GM18507 (cell line): ENCODE measurements at regions not wholly inside any gene's neighbourhood (a gene's known extent, or its start where the extent isn't known, plus 50 kb on each side); places are given as distances from the start of the nearest gene placed in this dataset.

ENCODE experiments used
- DNase-seq: peaks from one replicate; pipeline ENCODE4 v3.0.0; 2011; ENCODE audit warnings: low read depth; ENCODE audit not compliant: insufficient read length; ENCODE audit errors: extremely low spot score
- FAIRE-seq: peaks from 2 replicates; lab custom pipeline; 2011; peaks lifted over from hg19 to GRCh38; lab: Jason Lieb, UNC

GRCh38 chr6:115735610-115736009, 325.1 kb downstream of the FRK start:
- FAIRE-seq, result no peak
- DNase-seq, result no peak

- no peak for DNase-seq
- FAIRE-seq, result no peak
These were observed 327.3 kb downstream of the FRK start for GRCh38 chr6:115733426-115733825.

DNA sequence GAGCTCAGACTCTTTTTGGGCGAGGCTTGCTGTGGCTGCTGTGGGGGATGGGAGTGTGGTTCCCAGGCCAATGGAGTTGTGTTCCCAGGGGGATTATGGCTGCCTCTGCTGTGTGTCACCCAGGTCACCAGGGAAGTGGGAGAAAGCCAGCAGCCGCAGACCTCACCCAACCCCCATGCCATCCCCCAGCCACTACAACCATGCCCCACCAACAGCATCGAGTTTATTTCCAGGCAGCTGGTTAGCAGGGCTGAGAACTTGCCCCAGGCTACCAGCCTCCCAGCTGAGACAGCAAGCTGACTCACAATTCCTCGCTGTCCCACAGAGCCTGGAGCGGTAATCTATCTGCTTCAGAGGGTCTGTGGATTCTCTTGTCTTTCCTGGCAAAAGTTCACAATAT, 331.7 kb downstream of the FRK start:
- FAIRE-seq (no peak), DNase-seq (no peak)

DNA sequence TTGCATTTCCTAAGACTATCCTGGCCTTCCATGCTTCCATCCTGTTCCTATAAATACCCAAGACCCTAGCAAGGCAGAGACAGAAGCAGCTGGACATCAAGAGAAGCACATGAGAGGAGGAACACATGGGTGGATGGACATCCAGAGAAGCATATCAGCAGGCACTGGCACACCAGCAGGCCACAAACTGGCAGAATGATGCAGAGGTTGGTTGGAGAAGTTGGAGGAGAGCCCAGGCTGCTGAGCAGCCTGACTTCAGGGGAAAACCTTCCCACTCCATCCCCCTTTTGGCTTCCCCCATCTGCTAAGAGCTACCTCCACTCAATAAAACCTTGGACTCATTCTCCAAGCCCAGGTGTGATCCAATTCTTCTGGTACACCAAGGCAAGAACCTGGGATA, 332.5 kb downstream of the FRK start:
- DNase-seq (no peak), FAIRE-seq (no peak)

DNA sequence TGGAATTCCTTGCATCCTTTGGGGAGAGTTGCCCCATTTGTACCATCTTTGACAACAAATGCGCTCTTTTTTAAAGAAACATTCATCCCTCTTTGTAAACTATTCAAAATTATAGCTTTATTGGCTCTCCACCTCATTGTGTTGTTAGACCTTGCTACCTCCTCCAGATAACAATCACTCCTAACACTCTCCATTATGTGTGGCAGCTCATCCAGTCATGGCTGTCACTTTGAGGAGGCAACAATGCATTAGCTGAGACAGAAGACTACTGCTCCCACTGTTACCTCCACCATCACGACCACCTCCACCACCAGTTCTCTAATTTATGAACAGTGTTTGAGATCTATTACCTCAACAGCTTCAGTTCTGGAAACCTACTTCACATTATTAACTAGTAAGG, 339.1 kb downstream of the FRK start:
- DNase-seq, result no peak
- no peak for FAIRE-seq

GRCh38 chr6:115720900-115721299, 339.8 kb downstream of the FRK start:
- no peak for DNase-seq
- no peak for FAIRE-seq

GRCh38 chr6:115717472-115717871, 343.2 kb downstream of the FRK start:
- DNase-seq, result no peak
- FAIRE-seq, result no peak

DNA sequence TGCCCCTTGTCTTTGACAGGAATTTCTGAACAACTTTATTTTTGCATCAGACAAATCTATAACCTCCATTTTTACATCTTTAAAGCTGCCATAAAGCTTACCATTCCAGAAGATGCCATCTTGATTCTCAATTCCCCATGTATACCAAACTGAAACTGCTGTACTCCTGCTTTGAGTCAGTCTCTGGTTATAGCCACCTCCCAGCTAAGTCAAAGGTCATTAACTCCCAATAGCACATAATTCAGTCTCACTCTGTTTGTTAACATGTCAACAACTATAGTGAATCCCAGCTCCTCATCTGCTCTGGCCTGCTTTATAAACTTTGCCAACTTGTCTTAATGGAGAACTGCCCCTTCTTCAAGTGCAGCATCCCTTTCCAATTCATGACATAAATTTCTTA, 343.6 kb downstream of the FRK start:
- no peak for DNase-seq
- peak; percentile 62 for FAIRE-seq

GRCh38 chr6:115712291-115712961, 348.3 kb downstream of the FRK start:
- DNase-seq (no peak), FAIRE-seq (no peak)

DNA sequence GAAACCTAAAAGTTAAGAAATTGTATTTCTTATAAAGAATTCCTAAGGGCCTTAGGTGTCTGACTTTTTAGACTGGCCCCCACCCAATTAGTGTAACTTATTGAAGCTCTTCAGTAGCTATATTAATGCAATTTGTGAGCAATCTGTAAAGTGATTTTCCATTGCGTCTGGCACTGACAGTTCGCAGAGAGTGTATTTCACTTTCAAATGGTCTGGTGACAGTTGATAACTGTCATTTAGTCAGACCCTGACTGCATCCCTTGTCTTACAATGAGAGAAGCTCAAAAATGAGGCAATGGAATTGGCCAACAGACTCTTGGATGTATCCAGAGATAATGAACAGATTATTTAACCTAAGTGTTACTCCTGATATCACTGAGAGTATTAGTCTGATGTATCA, 351.8 kb downstream of the FRK start:
- DNase-seq (no peak), FAIRE-seq (no peak)

- DNase-seq (no peak), FAIRE-seq (no peak)
These were observed 353.7 kb downstream of the FRK start for GRCh38 chr6:115706981-115707380.

DNA sequence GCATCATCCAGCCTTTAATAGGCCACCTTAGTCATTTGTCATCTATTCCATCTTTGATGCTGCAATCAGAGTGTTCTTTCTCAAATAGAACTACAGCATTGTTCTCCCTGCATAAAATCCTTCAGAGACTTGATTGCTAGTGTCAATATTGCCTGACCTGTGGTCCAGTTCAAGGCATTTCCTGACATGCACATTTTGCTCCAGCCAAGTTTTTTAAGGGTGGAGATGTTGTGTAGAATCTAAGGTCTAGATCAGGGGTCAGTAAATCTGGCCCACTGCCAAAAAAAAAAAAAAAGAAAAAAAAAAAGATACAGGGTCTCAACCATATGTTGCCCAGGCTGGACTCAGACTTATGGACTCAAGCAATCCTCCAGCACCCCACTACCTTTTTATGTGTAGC, 354.4 kb downstream of the FRK start:
- DNase-seq, result no peak

DNA sequence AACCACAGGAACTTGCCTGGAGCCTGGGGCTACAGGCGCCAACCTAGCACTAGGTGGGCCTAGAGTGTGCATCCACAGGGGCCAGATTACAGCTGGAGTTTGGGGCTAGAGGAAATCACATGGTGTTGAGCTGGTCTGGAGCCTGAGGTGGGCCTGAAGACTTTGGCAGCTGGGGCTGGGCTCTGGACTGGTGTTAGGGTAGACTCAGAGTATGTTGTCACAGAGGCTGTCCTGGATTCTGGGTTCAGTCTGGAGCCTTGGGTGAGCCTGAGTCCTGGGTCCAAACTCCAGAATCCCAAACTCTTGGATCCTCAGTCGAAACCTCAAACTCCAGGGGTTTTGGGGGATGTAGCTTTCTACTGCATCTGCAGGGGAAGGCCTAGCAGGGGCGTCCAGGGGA, 356.7 kb downstream of the FRK start:
- FAIRE-seq, result no peak
- DNase-seq, result no peak

More for the DNA sequence above, 354.4 kb downstream of the FRK start:
- no peak for FAIRE-seq

GRCh38 chr6:115691433-115691832, 369.3 kb downstream of the FRK start:
- no peak for FAIRE-seq
- DNase-seq, result no peak

DNA sequence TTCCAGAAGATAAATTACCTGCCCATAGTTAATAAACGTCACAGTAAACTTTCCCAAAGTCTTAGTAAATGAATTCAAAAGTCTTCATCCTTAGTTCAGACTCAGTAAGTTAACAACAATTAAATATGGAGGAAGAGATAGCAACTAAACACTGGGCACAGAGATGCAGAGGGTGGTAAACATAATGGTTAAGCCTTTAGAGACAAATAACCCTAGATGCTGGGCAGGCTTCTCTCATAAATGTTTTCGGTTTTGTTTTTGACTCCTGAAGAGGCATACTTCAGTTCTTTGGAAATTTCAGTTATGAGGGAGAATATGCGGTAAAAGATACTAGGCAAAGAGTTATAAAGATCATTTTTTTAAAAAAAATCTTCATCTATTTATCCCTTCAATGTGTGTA, 369.8 kb downstream of the FRK start:
- no peak for DNase-seq
- FAIRE-seq, result no peak

- FAIRE-seq (no peak), DNase-seq (no peak)
These were observed 378.5 kb downstream of the FRK start for GRCh38 chr6:115681978-115682775.

DNA sequence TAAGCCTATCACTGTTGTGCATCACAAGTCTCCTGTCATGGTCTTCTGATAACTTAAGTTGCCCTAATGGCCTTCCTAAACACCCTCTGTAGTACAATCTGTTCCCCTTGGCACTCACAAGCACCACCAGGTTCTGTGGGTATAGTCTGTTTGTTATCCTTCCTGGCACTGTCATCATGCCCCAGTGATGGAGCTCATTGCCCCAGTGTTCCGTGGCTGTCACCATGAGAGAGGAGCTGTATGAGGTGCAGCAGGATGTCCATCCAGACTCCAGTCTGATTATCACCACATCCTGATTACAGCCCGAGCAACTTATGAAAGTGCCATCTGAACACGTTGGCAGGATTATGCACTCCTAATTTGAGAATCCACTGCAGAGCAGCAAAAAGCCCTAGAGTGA, 380.1 kb downstream of the FRK start:
- DNase-seq, result no peak
- no peak for FAIRE-seq

GRCh38 chr6:115677198-115677597, 383.5 kb downstream of the FRK start:
- no peak for FAIRE-seq
- no peak for DNase-seq

- FAIRE-seq, result no peak
These were observed 385.2 kb downstream of the FRK start for GRCh38 chr6:115675443-115675842.

DNA sequence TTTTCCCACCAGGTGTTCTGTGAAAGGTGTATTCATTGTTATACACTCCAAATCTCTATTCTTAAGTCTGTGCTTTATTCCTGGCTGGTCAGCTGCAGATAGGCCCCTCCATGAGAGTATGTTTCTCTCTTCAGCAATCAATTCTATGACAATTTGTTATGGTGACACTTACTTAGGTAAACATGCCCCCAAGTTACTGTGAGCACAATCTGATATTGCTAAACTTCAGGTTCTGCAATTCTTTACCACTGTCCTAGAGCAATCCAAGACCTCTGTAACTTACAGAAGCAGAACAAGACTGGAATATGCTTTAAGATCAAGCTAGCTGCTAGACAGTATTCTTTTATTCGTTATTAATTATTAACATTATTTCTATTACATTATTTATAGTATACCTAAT, 391.9 kb downstream of the FRK start:
- no peak for FAIRE-seq
- no peak for DNase-seq

More at GRCh38 chr6:115675443-115675842, 385.2 kb downstream of the FRK start:
- DNase-seq, result no peak

DNA sequence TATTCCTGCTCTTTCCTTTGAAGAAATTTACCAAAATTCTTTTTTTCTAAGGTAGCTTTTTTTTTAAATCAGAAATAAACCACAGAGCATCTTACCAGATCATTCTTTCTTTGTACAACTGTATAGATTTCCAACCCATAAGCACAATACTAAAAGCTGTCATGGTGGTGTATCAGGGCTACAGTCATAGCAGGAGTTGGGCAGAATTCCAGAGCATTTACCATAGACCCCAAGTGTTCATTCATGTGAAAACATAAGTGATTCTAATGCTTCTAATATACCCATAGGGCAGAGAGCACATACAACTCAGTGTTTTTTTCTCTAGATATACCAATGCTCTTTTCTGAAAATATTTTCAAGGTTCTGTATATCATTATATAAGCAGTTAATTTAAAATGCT, 392.5 kb downstream of the FRK start:
- FAIRE-seq (no peak), DNase-seq (no peak)
